Natural killer cell (primary cell): ENCODE measurements at regions not wholly inside any gene's neighbourhood (a gene's known extent, or its start where the extent isn't known, plus 50 kb on each side); places are given as distances from the start of the nearest gene placed in this dataset.

Source experiments
- ATAC-seq, 3 donors: fragments of 150-1000 bp in 2 of 3; fragments of 200-7000 bp in 1 of 3; cut with Tn5 transposase; 1 replicate in 1 of 3; 2 replicates in 2 of 3; pipeline ENCODE4 v1.10.0; 2021; ENCODE audit warnings: mild to moderate bottlenecking in 2 of 3, moderate library complexity in 2 of 3
- DNase-seq, 2 donors: peaks; one replicate each; pipeline versions ENCODE4 v3.0.0 to v3.0.0-alpha.2; 2013 to 2021; ENCODE audit warnings: mixed read lengths in 1 of 2
- H3K27ac ChIP-seq: one replicate; pipeline ENCODE4 v1.5.1; 2013; ENCODE audit warnings: mild to moderate bottlenecking, low read length
- H3K27me3 ChIP-seq: one replicate; pipeline ENCODE4 v1.6.1; 2013; ENCODE audit warnings: low read length; ENCODE audit not compliant: control insufficient read depth, insufficient read depth
- H3K36me3 ChIP-seq: one replicate; pipeline ENCODE4 v1.6.1; 2013; ENCODE audit warnings: low read length; ENCODE audit not compliant: control insufficient read depth, insufficient read depth
- H3K4me1 ChIP-seq: one replicate; pipeline ENCODE4 v1.6.1; 2013; ENCODE audit warnings: low read length; ENCODE audit not compliant: control insufficient read depth, insufficient read depth
- H3K4me3 ChIP-seq: one replicate; pipeline ENCODE4 v1.5.1; 2013; ENCODE audit warnings: low read length
- H3K9me3 ChIP-seq: one replicate; pipeline ENCODE4 v1.6.1; 2013; ENCODE audit warnings: low read length; ENCODE audit not compliant: control insufficient read depth, insufficient read depth
- H3K27ac Mint-ChIP-seq, 2 donors: one replicate each; pipeline ENCODE4 v1.8.0; 2022; ENCODE audit warnings: mild to moderate bottlenecking in 2 of 2, mixed read lengths in 2 of 2, moderate library complexity in 1 of 2
- H3K27me3 Mint-ChIP-seq, 2 donors: one replicate each; pipeline ENCODE4 v1.8.0; 2022; ENCODE audit warnings: low read depth in 2 of 2, mixed read lengths in 2 of 2
- H3K36me3 Mint-ChIP-seq: one replicate; pipeline ENCODE4 v1.8.0; 2022; ENCODE audit warnings: mixed read lengths
- H3K4me1 Mint-ChIP-seq, 2 donors: one replicate each; pipeline ENCODE4 v1.8.0; 2022; ENCODE audit warnings: mixed read lengths in 2 of 2
- H3K4me3 Mint-ChIP-seq: one replicate; pipeline ENCODE4 v1.8.0; 2022; ENCODE audit warnings: mild to moderate bottlenecking, moderate library complexity, mixed read lengths
- H3K9me3 Mint-ChIP-seq, 2 donors: one replicate each; pipeline ENCODE4 v1.8.0; 2022; ENCODE audit warnings: mixed read lengths in 2 of 2
- WGBS: methylation state at CpG from one replicate; pipeline ENCODE4 v1.1.7; 2013; ENCODE audit warnings: missing lambda C conversion rate; ENCODE audit not compliant: insufficient coverage; 5-methylcytosine and 5-hydroxymethylcytosine counted together
- intact Hi-C: fragments of 100-400 bp; cut with micrococcal nuclease; formaldehyde crosslinking; loops from one replicate; pipeline ENCODE4 v1.14.2; 2022
- TF ChIP-seq, protein P1 (sequence below): fragments of 200-600 bp; IDR thresholded peaks from one replicate; pipeline ENCODE4 v1.8.0; 2022; ENCODE audit warnings: antibody characterized with exemption

- H3K27ac Mint-ChIP-seq, result no peak overlapping the region
- peaks cover 5% of the 10 kb centered on the region for H3K36me3 Mint-ChIP-seq
- no peaks in the 10 kb centered on the region for H3K4me1 Mint-ChIP-seq
- WGBS, result 97% methylated on average over 6 of the region's 6 CpGs
- no peak overlapping the region for H3K4me3 Mint-ChIP-seq
- Histone ChIP-seq H3K27ac (no peak overlapping the region), H3K9me3 (no peaks in the 10 kb centered on the region), H3K36me3 (peaks cover 5% of the 10 kb centered on the region), H3K4me1 (no peaks in the 10 kb centered on the region), H3K4me3 (no peak overlapping the region), H3K27me3 (no peaks in the 10 kb centered on the region)
- intact Hi-C loops, result no loop called here
- no peak for DNase-seq
- H3K27me3 Mint-ChIP-seq, result no peaks in the 10 kb centered on the region
- ATAC-seq, result no peak
- H3K9me3 Mint-ChIP-seq, result no peaks in the 10 kb centered on the region
- TF ChIP-seq, protein P1, sequence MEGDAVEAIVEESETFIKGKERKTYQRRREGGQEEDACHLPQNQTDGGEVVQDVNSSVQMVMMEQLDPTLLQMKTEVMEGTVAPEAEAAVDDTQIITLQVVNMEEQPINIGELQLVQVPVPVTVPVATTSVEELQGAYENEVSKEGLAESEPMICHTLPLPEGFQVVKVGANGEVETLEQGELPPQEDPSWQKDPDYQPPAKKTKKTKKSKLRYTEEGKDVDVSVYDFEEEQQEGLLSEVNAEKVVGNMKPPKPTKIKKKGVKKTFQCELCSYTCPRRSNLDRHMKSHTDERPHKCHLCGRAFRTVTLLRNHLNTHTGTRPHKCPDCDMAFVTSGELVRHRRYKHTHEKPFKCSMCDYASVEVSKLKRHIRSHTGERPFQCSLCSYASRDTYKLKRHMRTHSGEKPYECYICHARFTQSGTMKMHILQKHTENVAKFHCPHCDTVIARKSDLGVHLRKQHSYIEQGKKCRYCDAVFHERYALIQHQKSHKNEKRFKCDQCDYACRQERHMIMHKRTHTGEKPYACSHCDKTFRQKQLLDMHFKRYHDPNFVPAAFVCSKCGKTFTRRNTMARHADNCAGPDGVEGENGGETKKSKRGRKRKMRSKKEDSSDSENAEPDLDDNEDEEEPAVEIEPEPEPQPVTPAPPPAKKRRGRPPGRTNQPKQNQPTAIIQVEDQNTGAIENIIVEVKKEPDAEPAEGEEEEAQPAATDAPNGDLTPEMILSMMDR, result no peak
Observed at GRCh38 chr16:27736431-27736830, 186.5 kb downstream of the KATNIP start.

DNA sequence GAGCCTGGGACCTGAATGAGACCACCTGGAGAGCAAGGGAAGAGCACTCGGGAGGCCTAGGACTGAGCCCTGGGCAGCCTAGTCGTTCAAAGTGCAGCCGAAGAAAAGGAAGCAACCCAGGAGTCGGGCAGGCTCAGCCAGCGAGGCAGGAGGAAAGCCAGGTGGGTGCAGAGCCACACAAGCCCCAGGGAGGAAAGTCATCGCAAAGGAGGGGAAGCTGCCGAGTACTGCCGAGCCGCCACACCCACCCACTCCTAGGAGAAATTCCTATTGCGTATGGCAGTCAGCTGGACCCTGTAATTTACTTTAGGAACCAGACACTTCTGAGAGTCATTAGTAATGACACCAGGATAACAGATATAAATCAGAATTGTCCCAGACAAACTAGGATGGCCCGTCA, 187.6 kb downstream of the KATNIP start:
- Histone ChIP-seq H3K27me3 (no peaks in the 10 kb centered on the region), H3K4me1 (no peaks in the 10 kb centered on the region), H3K36me3 (peaks cover 5% of the 10 kb centered on the region), H3K27ac (no peak overlapping the region), H3K4me3 (no peak overlapping the region), H3K9me3 (no peaks in the 10 kb centered on the region)
- no peak overlapping the region for H3K27ac Mint-ChIP-seq
- intact Hi-C loops, result no loop called here
- ATAC-seq, result no peak
- TF ChIP-seq, protein P1, result no peak
- H3K27me3 Mint-ChIP-seq, result no peaks in the 10 kb centered on the region
- H3K36me3 Mint-ChIP-seq, result peaks cover 5% of the 10 kb centered on the region
- no peak for DNase-seq
- H3K4me3 Mint-ChIP-seq, result no peak overlapping the region
- no peaks in the 10 kb centered on the region for H3K4me1 Mint-ChIP-seq
- WGBS, result 90% methylated on average over 11 of the region's 11 CpGs
- no peaks in the 10 kb centered on the region for H3K9me3 Mint-ChIP-seq
